ENCODE measurements at regions not wholly inside any gene's neighbourhood (a gene's known extent, or its start where the extent isn't known, plus 50 kb on each side); places are given as distances from the start of the nearest gene placed in this dataset.
"Not testable (repeated sequence)": the region's sequence is repeated elsewhere in the genome, so short reads cannot be mapped to it uniquely, and the experiment has no call there.

- not testable (repeated sequence) for H3K9me3 Mint-ChIP-seq; H3K36me3 Mint-ChIP-seq; ATAC-seq (replicated peaks)
These were observed 539.0 kb downstream of the GOLGA6L6 start for GRCh38 chr15:20002560-20002959.

GRCh38 chr15:19996574-19997194 is 544.9 kb downstream of the GOLGA6L6 start:
- not testable (repeated sequence) for H3K27me3 Mint-ChIP-seq; H3K9me3 Mint-ChIP-seq; H3K27ac Mint-ChIP-seq; DNase-seq; H3K4me1 Mint-ChIP-seq; H3K4me3 Mint-ChIP-seq; H3K36me3 Mint-ChIP-seq; ATAC-seq (replicated peaks)

More at GRCh38 chr15:20002560-20002959, 539.0 kb downstream of the GOLGA6L6 start:
- DNase-seq, H3K4me1 Mint-ChIP-seq, H3K4me3 Mint-ChIP-seq, H3K27me3 Mint-ChIP-seq, H3K27ac Mint-ChIP-seq: not testable (repeated sequence)

GRCh38 chr15:19995296-19995695 is 546.3 kb downstream of the GOLGA6L6 start:
- not testable (repeated sequence) for H3K27ac Mint-ChIP-seq; H3K36me3 Mint-ChIP-seq; H3K4me3 Mint-ChIP-seq; DNase-seq; H3K4me1 Mint-ChIP-seq; H3K9me3 Mint-ChIP-seq; H3K27me3 Mint-ChIP-seq; ATAC-seq (replicated peaks)

DNA sequence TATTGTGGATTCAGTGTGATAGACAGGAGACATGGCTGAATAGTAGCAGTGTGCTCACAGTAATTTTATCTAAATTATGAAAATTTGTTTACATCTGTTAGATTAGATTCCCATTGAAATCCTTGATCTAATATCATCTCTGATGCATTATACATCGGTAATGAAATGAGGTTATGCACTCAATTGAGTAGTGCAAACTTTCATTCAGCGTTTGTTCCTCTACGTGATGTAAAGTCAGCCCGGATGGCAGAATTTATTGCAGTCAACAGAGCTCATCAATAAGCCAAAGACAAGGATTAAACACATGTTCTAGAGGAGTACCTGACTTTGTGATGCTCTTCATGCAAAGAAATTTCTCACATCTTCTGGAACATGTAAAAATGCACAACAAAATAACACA is 549.2 kb downstream of the GOLGA6L6 start:
- no peak overlapping the region for H3K4me3 Mint-ChIP-seq
- H3K36me3 Mint-ChIP-seq: no peaks in the 10 kb centered on the region
- DNase-seq: no peak
- H3K9me3 Mint-ChIP-seq: peaks cover 6 to 16% of the 10 kb centered on the region in 2 donors
- no peaks in the 10 kb centered on the region for H3K27me3 Mint-ChIP-seq
- no peaks in the 10 kb centered on the region for H3K4me1 Mint-ChIP-seq
- no peak overlapping the region for H3K27ac Mint-ChIP-seq
- ATAC-seq (replicated peaks): no peak

DNA sequence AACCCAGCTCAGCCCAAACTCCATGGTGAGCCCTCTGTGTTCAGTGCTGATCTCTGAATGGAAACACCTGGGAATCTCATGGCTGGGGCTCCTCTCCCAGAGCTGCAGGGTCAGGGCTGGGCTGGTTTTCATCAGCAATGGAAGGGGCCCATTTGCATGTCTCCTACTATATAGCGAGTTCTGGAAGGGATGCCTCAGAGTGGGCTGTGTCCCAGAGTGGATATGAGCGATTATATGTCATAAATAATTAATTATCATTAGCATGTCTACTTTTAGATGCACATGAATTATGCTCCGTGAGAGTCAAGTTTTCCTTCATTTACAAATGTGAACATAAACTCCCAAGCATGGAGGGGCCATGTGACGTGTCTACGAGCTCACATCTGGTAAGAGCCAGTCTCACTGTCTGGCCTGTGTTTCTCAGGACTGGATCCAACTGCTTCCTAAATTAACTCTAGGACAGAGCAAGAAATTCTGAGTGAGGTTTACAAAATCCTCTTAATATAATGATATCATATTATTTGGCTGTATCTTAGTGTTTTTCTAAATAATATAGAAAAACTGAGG is 553.4 kb downstream of the GOLGA6L6 start:
- H3K27ac Mint-ChIP-seq: no peak overlapping the region
- no peaks in the 10 kb centered on the region for H3K4me1 Mint-ChIP-seq
- no peaks in the 10 kb centered on the region for H3K36me3 Mint-ChIP-seq
- H3K4me3 Mint-ChIP-seq: no peak overlapping the region
- H3K9me3 Mint-ChIP-seq: peaks cover 9 to 20% of the 10 kb centered on the region in 2 donors
- DNase-seq (no peak), ATAC-seq (replicated peaks) (no peak)
- H3K27me3 Mint-ChIP-seq: no peaks in the 10 kb centered on the region

DNA sequence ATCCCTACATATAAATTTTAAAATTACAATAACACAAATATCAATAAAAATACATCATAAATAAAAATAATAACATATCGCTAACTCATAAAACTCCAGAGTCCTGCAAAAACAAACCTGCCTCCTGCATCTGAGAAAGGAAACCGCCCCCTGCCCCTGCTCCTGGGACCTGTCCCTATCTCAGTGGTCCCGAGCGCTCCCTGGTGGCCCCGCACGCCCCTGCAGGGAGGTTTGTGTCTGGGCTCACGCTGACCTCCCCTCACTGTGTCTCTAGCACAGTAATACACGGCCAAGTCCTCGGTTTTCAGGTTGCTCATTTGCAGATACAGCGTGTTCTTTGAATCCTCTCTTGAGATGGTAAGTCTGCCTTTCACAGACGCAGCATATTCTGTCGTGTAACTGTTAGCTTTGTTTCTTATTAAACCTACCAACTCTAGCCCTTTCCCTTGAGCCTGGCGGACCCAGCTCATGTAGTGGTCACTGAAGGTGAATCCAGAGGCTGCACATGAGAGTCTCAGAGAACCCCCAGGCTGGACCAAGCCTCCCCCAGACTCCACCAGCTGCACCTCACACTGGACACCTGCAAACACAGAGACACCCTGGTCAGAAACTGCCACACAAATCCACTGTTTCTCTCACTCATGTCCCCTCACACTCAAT is 554.1 kb downstream of the GOLGA6L6 start:
- Mint-ChIP-seq H3K4me3 (no peak overlapping the region), H3K4me1 (no peaks in the 10 kb centered on the region), H3K27me3 (no peaks in the 10 kb centered on the region), H3K27ac (no peak overlapping the region), H3K9me3 (peaks cover 9 to 20% of the 10 kb centered on the region in 2 donors), H3K36me3 (no peaks in the 10 kb centered on the region)
- peak in 1 of 2 donors; percentile 39 for ATAC-seq (replicated peaks)
- no peak for DNase-seq

DNA sequence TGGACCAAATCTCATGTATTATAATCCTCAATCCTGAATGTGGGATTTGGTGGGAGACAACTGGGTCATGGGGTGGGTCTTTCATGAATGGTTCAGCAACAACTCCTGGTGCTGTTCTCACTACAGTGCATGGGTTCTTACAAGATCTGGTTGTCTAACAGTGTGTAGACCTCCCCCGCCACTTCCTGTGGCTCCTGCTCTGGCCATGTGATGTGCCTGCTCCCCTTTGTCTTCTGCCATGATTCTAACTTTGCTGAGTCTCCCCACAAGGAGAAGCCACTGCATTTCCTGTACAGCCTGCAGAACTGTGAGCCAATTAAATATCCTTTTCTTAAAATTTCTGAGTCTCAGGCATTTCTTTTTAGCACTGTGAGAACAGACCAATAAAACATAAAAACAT is 557.5 kb downstream of the GOLGA6L6 start:
- H3K36me3 Mint-ChIP-seq: no peaks in the 10 kb centered on the region
- H3K27ac Mint-ChIP-seq: no peak overlapping the region
- H3K27me3 Mint-ChIP-seq: no peaks in the 10 kb centered on the region
- no peak for DNase-seq
- H3K9me3 Mint-ChIP-seq: peaks cover 10 to 11% of the 10 kb centered on the region in 2 donors
- no peaks in the 10 kb centered on the region for H3K4me1 Mint-ChIP-seq
- H3K4me3 Mint-ChIP-seq: no peak overlapping the region
- ATAC-seq (replicated peaks): no peak

DNA sequence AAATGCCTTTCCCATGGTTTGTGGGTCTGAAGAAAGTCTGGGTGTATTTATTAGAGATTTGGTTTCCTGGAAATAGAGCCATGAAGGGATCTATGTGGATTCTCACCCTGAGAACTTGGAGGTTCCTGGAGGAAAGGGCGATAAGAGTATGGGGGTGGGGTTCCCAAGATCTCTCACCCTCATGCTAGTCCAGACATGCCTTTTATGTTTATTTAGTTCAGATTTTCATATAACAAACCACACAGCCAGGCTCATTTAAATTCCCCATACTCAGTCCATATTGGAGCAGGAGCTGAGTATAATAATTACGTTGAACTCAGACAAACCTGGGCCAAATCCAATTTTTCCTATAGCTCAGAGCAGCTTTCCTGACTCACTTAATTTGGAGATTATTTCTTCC is 566.6 kb downstream of the GOLGA6L6 start:
- Mint-ChIP-seq H3K4me1 (no peaks in the 10 kb centered on the region), H3K36me3 (no peaks in the 10 kb centered on the region), H3K9me3 (peaks cover 2 to 3% of the 10 kb centered on the region in 2 donors), H3K27ac (no peak overlapping the region), H3K4me3 (no peak overlapping the region), H3K27me3 (no peaks in the 10 kb centered on the region)
- no peak for ATAC-seq (replicated peaks)
- DNase-seq: no peak

DNA sequence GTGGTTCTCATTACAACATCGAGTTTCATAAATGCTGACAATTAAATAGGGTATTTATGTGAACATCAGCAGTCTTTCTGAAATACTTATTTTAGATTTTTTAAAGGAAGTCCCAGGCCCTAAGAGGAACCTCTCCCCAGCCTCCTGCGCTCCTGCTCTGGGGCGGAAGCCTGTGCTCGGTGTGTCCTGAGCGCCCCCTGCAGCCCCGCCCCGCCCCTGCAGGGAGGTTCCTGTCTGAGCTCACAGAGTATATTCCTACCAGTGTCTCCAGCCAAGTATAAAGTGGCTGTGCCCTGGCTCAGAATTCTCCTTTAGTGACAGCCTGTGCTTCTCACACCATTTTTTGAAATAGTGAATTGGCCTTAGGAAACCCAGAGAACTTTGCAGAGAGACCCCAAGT is 567.9 kb downstream of the GOLGA6L6 start:
- H3K36me3 Mint-ChIP-seq: no peaks in the 10 kb centered on the region
- DNase-seq: no peak
- H3K9me3 Mint-ChIP-seq: peaks cover 3 to 7% of the 10 kb centered on the region in 2 donors
- H3K4me1 Mint-ChIP-seq: no peaks in the 10 kb centered on the region
- H3K4me3 Mint-ChIP-seq: no peak overlapping the region
- no peaks in the 10 kb centered on the region for H3K27me3 Mint-ChIP-seq
- H3K27ac Mint-ChIP-seq: no peak overlapping the region
- peak; percentile 49 to 52 for ATAC-seq (replicated peaks)

GRCh38 chr15:19972582-19972981 is 569.0 kb downstream of the GOLGA6L6 start:
- not testable (repeated sequence) for H3K27ac Mint-ChIP-seq; ATAC-seq (replicated peaks); DNase-seq; H3K9me3 Mint-ChIP-seq; H3K27me3 Mint-ChIP-seq; H3K4me3 Mint-ChIP-seq; H3K36me3 Mint-ChIP-seq; H3K4me1 Mint-ChIP-seq

DNA sequence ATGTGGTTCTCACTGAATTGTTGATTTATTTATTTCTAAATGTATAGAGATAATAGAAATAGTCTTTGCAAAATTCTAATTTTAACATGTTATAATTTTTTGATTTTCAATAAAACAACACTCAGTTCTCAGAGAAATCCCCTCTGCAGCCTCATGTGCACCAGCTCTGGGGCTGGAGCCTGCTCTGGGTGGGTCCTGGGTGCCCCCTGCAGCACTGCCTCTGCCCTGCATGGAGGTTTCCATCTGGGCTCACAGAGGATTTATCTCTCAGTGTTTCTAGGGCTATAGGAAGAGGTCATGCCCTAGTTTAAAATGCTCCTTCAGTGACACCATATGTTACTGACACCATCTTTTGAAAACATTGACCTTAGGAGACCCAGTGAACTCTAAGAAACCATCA is 576.0 kb downstream of the GOLGA6L6 start:
- DNase-seq, H3K27ac Mint-ChIP-seq, H3K4me1 Mint-ChIP-seq, H3K27me3 Mint-ChIP-seq, H3K4me3 Mint-ChIP-seq, H3K9me3 Mint-ChIP-seq, H3K36me3 Mint-ChIP-seq: not testable (repeated sequence)
- peak in 1 of 2 donors; percentile 31 for ATAC-seq (replicated peaks)

DNA sequence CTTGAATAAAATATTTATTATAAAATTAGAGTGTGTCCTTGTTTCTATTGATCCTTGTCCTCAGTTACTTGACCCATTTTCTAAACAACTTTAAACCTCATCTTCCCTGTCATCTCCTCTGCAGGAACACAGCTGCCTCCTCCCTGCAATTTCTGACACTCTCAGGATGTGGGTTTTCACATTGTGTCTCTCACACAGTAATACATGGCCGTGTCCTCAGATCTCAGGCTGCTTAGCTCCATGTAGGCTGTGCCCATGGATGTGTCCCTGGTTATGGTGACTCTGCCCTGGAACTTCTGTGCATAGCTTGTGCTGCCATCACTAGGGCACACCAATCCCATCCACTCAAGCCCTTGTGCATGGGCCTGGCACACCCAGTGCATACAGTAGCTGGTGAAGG is 577.1 kb downstream of the GOLGA6L6 start:
- not testable (repeated sequence) for H3K36me3 Mint-ChIP-seq; H3K27ac Mint-ChIP-seq; DNase-seq; H3K4me1 Mint-ChIP-seq; H3K4me3 Mint-ChIP-seq; H3K9me3 Mint-ChIP-seq; ATAC-seq (replicated peaks); H3K27me3 Mint-ChIP-seq

GRCh38 chr15:19956124-19956796 is 585.3 kb downstream of the GOLGA6L6 start:
- H3K4me1 Mint-ChIP-seq: no peaks in the 10 kb centered on the region
- H3K36me3 Mint-ChIP-seq: no peaks in the 10 kb centered on the region
- ATAC-seq (replicated peaks) (peak in 1 of 2 donors; percentile 7), DNase-seq (no peak)
- peaks cover 12 to 15% of the 10 kb centered on the region in 2 donors for H3K9me3 Mint-ChIP-seq
- H3K27me3 Mint-ChIP-seq: no peaks in the 10 kb centered on the region
- no peak overlapping the region for H3K27ac Mint-ChIP-seq
- no peak overlapping the region for H3K4me3 Mint-ChIP-seq

DNA sequence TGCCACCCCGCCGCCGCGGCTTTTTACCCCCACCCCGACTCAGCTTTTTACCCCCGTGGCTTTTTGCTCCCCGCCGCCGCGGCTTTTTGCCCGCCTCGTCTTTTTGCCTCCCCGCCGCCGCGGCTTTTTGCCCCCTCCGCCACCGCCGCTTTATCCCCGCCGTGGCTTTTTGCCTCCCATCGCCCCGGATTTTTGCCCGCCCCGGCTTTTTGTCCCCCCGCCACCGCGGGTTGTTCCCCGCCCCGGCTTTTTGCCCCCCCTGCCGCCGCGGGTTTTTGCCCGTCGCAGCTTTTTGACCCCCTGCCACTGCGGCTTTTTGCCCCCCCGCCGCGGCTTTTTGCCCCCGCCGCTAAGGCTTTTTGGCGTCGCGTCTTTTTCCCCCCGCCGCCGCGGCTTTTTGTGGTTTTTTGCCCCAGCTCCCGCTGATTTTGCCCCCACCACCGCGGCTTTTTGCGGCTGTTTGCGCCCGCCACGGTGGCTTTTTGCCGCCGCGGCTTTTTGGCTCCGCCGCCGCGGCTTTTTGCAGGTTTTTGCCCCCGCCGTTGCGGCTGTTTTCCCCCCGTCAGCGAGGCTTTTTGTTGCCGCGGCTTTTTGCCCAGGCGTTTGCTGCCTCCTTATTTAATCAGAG is 597.2 kb downstream of the GOLGA6L6 start:
- peaks cover 6 to 7% of the 10 kb centered on the region in 2 donors for H3K9me3 Mint-ChIP-seq
- peaks cover 0 to 8% of the 10 kb centered on the region in 2 donors for H3K27me3 Mint-ChIP-seq
- H3K36me3 Mint-ChIP-seq: peaks cover 0 to 1% of the 10 kb centered on the region in 2 donors
- ATAC-seq (replicated peaks) (no peak), DNase-seq (no peak)
- H3K4me3 Mint-ChIP-seq: no peak overlapping the region
- no peaks in the 10 kb centered on the region for H3K4me1 Mint-ChIP-seq
- no peak overlapping the region for H3K27ac Mint-ChIP-seq
